SK-N-SH treated with all-trans-retinoic acid at 6 μM for 48 hours (cell line): ENCODE measurements at regions not wholly inside any gene's neighbourhood (a gene's known extent, or its start where the extent isn't known, plus 50 kb on each side); places are given as distances from the start of the nearest gene placed in this dataset.
"Not testable (repeated sequence)": the region's sequence is repeated elsewhere in the genome, so short reads cannot be mapped to it uniquely, and the experiment has no call there.

ENCODE experiments used
- ATAC-seq: fragments of 200-7000 bp; cut with Tn5 transposase; 3 replicates; pipeline ENCODE4 v1.9.1; 2020; ENCODE audit warnings: mild to moderate bottlenecking, moderate library complexity
- BACH2 ChIP-seq: fragments of 250-450 bp; sonication (Bioruptor Pico); IDR thresholded peaks from 2 replicates; pipeline ENCODE4 v1.9.0; 2021; ENCODE audit warnings: mild to moderate bottlenecking, borderline replicate concordance
- CREB5 ChIP-seq: fragments of 250-450 bp; sonication (Bioruptor Pico); IDR thresholded peaks from 2 replicates; pipeline ENCODE4 v1.5.1; 2020; ENCODE audit warnings: low read depth, mild to moderate bottlenecking, moderate library complexity
- ESRRG ChIP-seq: fragments of 250-450 bp; sonication (Bioruptor Pico); IDR thresholded peaks from 2 replicates; pipeline ENCODE4 v1.6.1; 2021; ENCODE audit warnings: mild to moderate bottlenecking
- GLIS3 ChIP-seq: fragments of 250-450 bp; sonication (Bioruptor Pico); IDR thresholded peaks from 2 replicates; pipeline ENCODE4 v1.5.0; 2020; ENCODE audit warnings: mild to moderate bottlenecking, moderate library complexity
- OSR1 ChIP-seq: fragments of 250-450 bp; sonication (Bioruptor Pico); IDR thresholded peaks from 2 replicates; pipeline ENCODE4 v1.8.0; 2022; ENCODE audit warnings: moderate library complexity, mild to moderate bottlenecking, inconsistent platforms
- PPARA ChIP-seq: fragments of 250-450 bp; sonication (Bioruptor Pico); IDR thresholded peaks from 2 replicates; pipeline ENCODE4 v1.5.0; 2020; ENCODE audit warnings: mild to moderate bottlenecking, borderline replicate concordance
- RARB ChIP-seq: fragments of 250-450 bp; sonication (Bioruptor Pico); IDR thresholded peaks from 2 replicates; pipeline ENCODE4 v1.8.0; 2021; ENCODE audit warnings: mild to moderate bottlenecking, moderate library complexity
- SNAI2 ChIP-seq: fragments of 250-450 bp; sonication (Bioruptor Pico); IDR thresholded peaks from 2 replicates; pipeline ENCODE4 v1.5.0; 2020; ENCODE audit warnings: mild to moderate bottlenecking, moderate library complexity
- TCF4 ChIP-seq: fragments of 250-450 bp; sonication (Bioruptor Pico); IDR thresholded peaks from 2 replicates; pipeline ENCODE4 v1.8.0; 2021; ENCODE audit warnings: mild to moderate bottlenecking, moderate library complexity, borderline replicate concordance
- TSHZ2 ChIP-seq: fragments of 250-450 bp; sonication (Bioruptor Pico); IDR thresholded peaks from 2 replicates; pipeline ENCODE4 v1.5.0; 2020; ENCODE audit warnings: mild to moderate bottlenecking, moderate library complexity
- ZC3H10 ChIP-seq: fragments of 250-450 bp; sonication (Bioruptor Pico); IDR thresholded peaks from 2 replicates; pipeline ENCODE4 v1.5.1; 2021; ENCODE audit warnings: mild to moderate bottlenecking, moderate library complexity
- ZNF565 ChIP-seq: fragments of 450-650 bp; formaldehyde crosslinking; conservative IDR thresholded peaks from 2 replicates; pipeline ENCODE4 v1.5.0; 2020; ENCODE audit warnings: low read depth, mild to moderate bottlenecking, moderate library complexity
- ZNF8 ChIP-seq: fragments of 450-650 bp; formaldehyde crosslinking; IDR thresholded peaks from 2 replicates; pipeline ENCODE4 v1.5.0; 2020; ENCODE audit warnings: mild to moderate bottlenecking, moderate library complexity
- TF ChIP-seq, protein P1 (sequence below): fragments of 250-450 bp; sonication (Bioruptor Pico); IDR thresholded peaks from 2 replicates; pipeline ENCODE4 v1.8.0; 2020; ENCODE audit warnings: mild to moderate bottlenecking, moderate library complexity, borderline replicate concordance
- TF ChIP-seq, protein P2 (sequence below): fragments of 250-450 bp; sonication (Bioruptor Pico); IDR thresholded peaks from 2 replicates; pipeline ENCODE4 v1.8.0; 2021; ENCODE audit warnings: low read depth, mild to moderate bottlenecking, moderate library complexity, borderline replicate concordance

DNA sequence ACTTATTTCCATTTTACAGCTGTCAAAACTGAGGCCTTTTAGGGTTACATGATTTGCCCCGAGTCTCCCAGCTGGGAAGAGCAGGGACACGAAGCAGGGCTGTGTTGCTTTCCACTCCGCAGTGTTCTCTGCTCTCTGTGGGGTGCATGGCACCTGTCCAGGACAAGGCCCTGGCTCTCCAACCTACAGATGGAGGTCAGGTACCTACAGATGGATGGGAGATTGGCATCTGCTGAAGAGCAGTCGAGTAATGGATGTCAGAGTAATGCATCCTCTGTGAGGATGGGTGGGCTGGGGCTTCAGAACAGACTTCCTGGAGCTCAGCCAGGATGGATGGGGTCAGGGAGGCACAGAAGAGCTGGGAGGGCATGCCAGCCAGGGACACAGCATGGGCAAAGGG is 85.0 kb downstream of the EMX2 start:
- ATAC-seq: no peak
- TF ChIP-seq ZNF565 (CRISPR knock-in tag) (no peak), TSHZ2 (CRISPR knock-in tag) (no peak), RARB (CRISPR knock-in tag) (no peak), ZC3H10 (CRISPR knock-in tag) (no peak), SNAI2 (CRISPR knock-in tag) (no peak)
- TF ChIP-seq, all 23 proteins: peak for 0

DNA sequence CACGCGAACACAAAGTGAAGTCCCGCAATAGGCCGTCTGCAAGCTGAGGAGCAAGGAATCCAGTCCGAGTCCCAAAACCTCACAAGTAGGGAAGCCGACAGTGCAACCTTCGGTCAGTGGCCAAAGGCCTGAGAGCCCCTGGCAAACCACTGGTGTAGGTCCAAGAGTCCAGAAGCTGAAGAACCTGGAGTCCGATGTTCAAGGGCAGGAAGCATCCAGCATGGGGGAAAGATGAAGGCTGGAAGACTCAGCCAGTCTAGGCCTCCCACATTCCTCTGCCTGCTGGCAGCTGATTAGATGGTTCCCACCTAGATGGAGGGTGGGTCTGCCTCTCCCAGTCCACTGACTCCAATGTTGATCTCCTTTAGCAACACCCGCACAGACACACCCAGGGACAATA is 87.2 kb downstream of the EMX2 start:
- not testable (repeated sequence) for ATAC-seq

DNA sequence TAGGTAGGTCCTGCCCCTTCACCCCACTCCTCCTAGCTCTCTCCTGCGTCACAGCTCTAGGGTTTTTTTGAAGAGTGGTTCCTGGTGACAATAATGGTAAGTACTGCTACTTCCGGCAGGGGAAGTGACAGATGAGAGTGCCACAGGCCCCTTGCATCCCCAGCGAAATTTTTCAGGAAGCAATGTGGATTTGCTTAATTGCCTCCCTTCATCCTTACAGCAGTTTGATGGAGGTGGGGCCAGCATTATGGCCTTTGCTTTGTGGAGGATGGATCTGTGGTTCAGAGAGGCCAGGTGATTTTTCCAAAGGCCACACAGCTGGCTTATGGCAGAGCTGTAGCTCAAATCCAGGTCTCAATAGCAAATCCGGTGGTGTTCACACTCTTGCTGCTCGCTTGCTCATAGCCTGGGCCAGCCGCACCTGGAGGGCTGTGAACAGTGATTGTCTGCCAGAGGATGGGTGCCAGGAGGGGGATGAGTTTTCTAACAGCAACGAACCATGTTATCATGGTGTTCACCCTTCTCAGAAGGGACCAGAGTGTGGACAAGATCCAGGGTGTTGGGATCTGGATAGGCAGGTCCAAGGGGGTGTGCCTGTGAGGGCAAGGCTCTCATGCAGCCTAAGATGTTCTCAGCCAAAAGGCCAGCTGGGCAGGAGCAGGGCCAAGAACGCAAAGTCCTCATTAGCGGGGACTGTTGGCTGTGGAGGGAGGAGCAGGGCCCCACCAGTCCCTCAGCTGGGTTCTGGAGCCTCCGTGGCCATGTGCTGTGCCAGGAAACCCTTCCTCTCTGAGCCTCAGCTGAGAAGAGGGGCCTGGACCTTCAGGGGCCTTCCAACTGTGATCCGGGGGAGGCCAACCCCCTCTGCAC is 89.0 kb downstream of the EMX2 start:
- TF ChIP-seq TSHZ2 (CRISPR knock-in tag): no peak
- TF ChIP-seq ZNF8: no peak
- TF ChIP-seq, all 23 proteins: peak for 0
- ATAC-seq: no peak

DNA sequence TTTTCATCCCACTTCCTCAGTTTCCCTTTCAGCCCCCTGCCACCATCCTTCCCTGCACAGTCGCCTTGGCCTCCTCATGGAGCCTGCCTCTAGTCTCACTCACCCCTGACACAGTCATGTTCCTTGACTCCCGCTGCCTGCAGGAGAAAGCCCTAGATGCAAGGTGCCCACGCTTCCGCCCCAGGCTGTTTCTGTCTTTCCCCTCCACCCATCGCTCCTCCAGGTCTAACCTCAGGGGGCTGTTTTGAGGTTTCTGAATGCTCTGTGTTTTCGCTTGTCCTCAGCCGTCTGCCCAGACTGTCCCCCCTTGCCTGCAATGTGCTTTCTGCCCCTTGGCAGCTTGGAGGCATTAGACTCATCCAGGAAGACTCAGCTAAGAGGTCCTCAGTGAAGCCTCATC is 89.9 kb downstream of the EMX2 start:
- no peak for TF ChIP-seq CREB5 (CRISPR knock-in tag)
- TF ChIP-seq PPARA (CRISPR knock-in tag): no peak
- TF ChIP-seq ESRRG (CRISPR knock-in tag): no peak
- no peak for TF ChIP-seq OSR1 (CRISPR knock-in tag)
- TF ChIP-seq GLIS3 (CRISPR knock-in tag): no peak
- TF ChIP-seq, protein P1, sequence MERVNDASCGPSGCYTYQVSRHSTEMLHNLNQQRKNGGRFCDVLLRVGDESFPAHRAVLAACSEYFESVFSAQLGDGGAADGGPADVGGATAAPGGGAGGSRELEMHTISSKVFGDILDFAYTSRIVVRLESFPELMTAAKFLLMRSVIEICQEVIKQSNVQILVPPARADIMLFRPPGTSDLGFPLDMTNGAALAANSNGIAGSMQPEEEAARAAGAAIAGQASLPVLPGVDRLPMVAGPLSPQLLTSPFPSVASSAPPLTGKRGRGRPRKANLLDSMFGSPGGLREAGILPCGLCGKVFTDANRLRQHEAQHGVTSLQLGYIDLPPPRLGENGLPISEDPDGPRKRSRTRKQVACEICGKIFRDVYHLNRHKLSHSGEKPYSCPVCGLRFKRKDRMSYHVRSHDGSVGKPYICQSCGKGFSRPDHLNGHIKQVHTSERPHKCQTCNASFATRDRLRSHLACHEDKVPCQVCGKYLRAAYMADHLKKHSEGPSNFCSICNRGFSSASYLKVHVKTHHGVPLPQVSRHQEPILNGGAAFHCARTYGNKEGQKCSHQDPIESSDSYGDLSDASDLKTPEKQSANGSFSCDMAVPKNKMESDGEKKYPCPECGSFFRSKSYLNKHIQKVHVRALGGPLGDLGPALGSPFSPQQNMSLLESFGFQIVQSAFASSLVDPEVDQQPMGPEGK (CRISPR knock-in tag): no peak
- TF ChIP-seq TCF4 (CRISPR knock-in tag): no peak
- TF ChIP-seq, all 23 proteins: peak for 0
- no peak for ATAC-seq

DNA sequence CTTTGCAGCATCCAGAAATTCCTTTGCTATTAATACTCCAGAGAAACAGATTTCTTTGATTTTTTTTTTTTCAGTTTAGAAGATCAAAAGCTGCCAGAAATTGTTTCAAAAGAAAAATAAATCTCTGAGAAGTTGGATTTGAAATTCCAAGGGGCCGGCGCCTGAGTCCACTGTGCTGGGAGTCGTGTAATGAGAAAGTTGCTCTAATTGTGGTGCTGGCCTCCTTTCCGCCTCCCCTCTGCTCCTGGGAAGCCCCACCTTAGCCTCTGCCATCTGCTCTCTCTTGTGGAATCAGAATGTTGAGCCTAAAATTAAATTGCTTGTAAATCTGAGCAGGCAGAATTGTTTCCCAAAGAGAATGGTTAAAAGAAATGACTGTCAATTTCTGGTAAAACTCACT is 93.3 kb downstream of the EMX2 start:
- ATAC-seq: no peak
- TF ChIP-seq, protein P2, sequence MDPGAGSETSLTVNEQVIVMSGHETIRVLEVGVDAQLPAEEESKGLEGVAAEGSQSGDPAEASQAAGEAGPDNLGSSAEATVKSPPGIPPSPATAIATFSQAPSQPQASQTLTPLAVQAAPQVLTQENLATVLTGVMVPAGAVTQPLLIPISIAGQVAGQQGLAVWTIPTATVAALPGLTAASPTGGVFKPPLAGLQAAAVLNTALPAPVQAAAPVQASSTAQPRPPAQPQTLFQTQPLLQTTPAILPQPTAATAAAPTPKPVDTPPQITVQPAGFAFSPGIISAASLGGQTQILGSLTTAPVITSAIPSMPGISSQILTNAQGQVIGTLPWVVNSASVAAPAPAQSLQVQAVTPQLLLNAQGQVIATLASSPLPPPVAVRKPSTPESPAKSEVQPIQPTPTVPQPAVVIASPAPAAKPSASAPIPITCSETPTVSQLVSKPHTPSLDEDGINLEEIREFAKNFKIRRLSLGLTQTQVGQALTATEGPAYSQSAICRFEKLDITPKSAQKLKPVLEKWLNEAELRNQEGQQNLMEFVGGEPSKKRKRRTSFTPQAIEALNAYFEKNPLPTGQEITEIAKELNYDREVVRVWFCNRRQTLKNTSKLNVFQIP (CRISPR knock-in tag): no peak
- TF ChIP-seq CREB5 (CRISPR knock-in tag) (no peak), BACH2 (CRISPR knock-in tag) (no peak), ZNF8 (no peak)
